GM23338 (cell line): ENCODE measurements at regions not wholly inside any gene's neighbourhood (a gene's known extent, or its start where the extent isn't known, plus 50 kb on each side); places are given as distances from the start of the nearest gene placed in this dataset.

ENCODE experiments used
- ATAC-seq: fragments of 200-7000 bp; cut with Tn5 transposase; 3 replicates; pipeline ENCODE4 v1.9.1; 2020
- DNase-seq: peaks from one replicate; pipeline ENCODE4 v3.0.0-alpha.2; 2015; ENCODE audit warnings: low spot score
- H2AFZ ChIP-seq: fragments of 200-600 bp; sonication (generic); 2 replicates; pipeline ENCODE4 v1.8.0; 2016; ENCODE audit warnings: antibody characterized with exemption, mild to moderate bottlenecking, moderate library complexity
- H3F3A ChIP-seq: fragments of 200-600 bp; sonication (generic); replicated peaks from 2 replicates; pipeline ENCODE4 v1.8.0; 2017; ENCODE audit warnings: antibody characterized with exemption, mixed run types, low read depth
- H3K27ac ChIP-seq: fragments of 200-600 bp; sonication (generic); 2 replicates; pipeline ENCODE4 v1.6.1; 2016; ENCODE audit warnings: low read depth
- H3K27me3 ChIP-seq: fragments of 200-600 bp; sonication (generic); 2 replicates; pipeline ENCODE4 v1.8.0; 2016; ENCODE audit warnings: mild to moderate bottlenecking, mixed run types, moderate library complexity; ENCODE audit not compliant: insufficient read depth
- H3K36me3 ChIP-seq: fragments of 200-600 bp; sonication (generic); 2 replicates; pipeline ENCODE4 v1.8.0; 2016; ENCODE audit warnings: mild to moderate bottlenecking; ENCODE audit not compliant: insufficient read depth
- H3K4me1 ChIP-seq: fragments of 200-600 bp; sonication (generic); 2 replicates; pipeline ENCODE4 v1.8.0; 2016; ENCODE audit warnings: mild to moderate bottlenecking, moderate library complexity; ENCODE audit not compliant: insufficient read depth
- H3K4me2 ChIP-seq: fragments of 200-600 bp; sonication (generic); 2 replicates; pipeline ENCODE4 v1.7.1; 2017; ENCODE audit warnings: mixed run types
- H3K4me3 ChIP-seq: fragments of 200-600 bp; sonication (generic); 2 replicates; pipeline ENCODE4 v1.6.1; 2016; ENCODE audit warnings: mixed run types
- H3K79me2 ChIP-seq: fragments of 200-600 bp; sonication (generic); replicated peaks from 2 replicates; pipeline ENCODE4 v1.8.0; 2017; ENCODE audit warnings: mild to moderate bottlenecking; ENCODE audit not compliant: insufficient read depth
- H3K9me2 ChIP-seq: fragments of 200-600 bp; sonication (generic); 2 replicates; pipeline ENCODE4 v1.8.0; 2017; ENCODE audit not compliant: insufficient read depth
- H4K20me1 ChIP-seq: fragments of 200-600 bp; sonication (generic); replicated peaks from 2 replicates; pipeline ENCODE4 v1.8.0; 2017; ENCODE audit warnings: mild to moderate bottlenecking; ENCODE audit not compliant: insufficient read depth
- H3K27ac Mint-ChIP-seq: 2 replicates; pipeline ENCODE4 v1.8.0; 2020; ENCODE audit warnings: inconsistent platforms, mild to moderate bottlenecking, moderate library complexity, mixed read lengths
- H3K27me3 Mint-ChIP-seq: 3 replicates; pipeline ENCODE4 v1.8.0; 2022; ENCODE audit warnings: low read depth, mild to moderate bottlenecking, moderate library complexity, mixed read lengths, inconsistent platforms; ENCODE audit not compliant: insufficient read depth, poor library complexity
- H3K36me3 Mint-ChIP-seq: 3 replicates; pipeline ENCODE4 v1.8.0; 2021; ENCODE audit warnings: low read depth, mild to moderate bottlenecking, inconsistent platforms, moderate library complexity, mixed read lengths
- H3K4me1 Mint-ChIP-seq: 3 replicates; pipeline ENCODE4 v1.8.0; 2020; ENCODE audit warnings: mild to moderate bottlenecking, inconsistent platforms, mixed read lengths
- H3K4me3 Mint-ChIP-seq: 3 replicates; pipeline ENCODE4 v1.8.0; 2021; ENCODE audit warnings: moderate library complexity, mild to moderate bottlenecking, inconsistent platforms, mixed read lengths
- H3K9me3 Mint-ChIP-seq: 3 replicates; pipeline ENCODE4 v1.8.0; 2020; ENCODE audit warnings: moderate library complexity, mild to moderate bottlenecking, inconsistent platforms, mixed read lengths
- CREB1 ChIP-seq: fragments of 250-450 bp; sonication (Bioruptor Pico); IDR thresholded peaks from 2 replicates; pipeline ENCODE4 v1.5.0; 2020; ENCODE audit warnings: low read depth, mild to moderate bottlenecking, moderate library complexity
- CTCF ChIP-seq, 2 experiments: fragments of 200-600 bp in 1 of 2; sonication (generic) in 1 of 2; conservative IDR thresholded peaks; 2 replicates each; pipeline versions ENCODE4 v1.5.1 to v1.6.1; 2016 to 2017; ENCODE audit warnings: antibody characterized with exemption in 2 of 2, low read depth in 2 of 2, mild to moderate bottlenecking in 2 of 2, moderate library complexity in 1 of 2
- EZH2 ChIP-seq: fragments of 200-600 bp; sonication (generic); IDR thresholded peaks from one replicate; pipeline ENCODE4 v1.8.0; 2017; ENCODE audit warnings: antibody characterized with exemption, mild to moderate bottlenecking, low read depth; ENCODE audit not compliant: unreplicated experiment
- EZH2phosphoT487 ChIP-seq: fragments of 200-600 bp; sonication (generic); IDR thresholded peaks from one replicate; pipeline ENCODE4 v1.8.1; 2018; ENCODE audit warnings: antibody characterized with exemption; ENCODE audit not compliant: unreplicated experiment
- JUNB ChIP-seq: IDR thresholded peaks from one replicate; pipeline ENCODE4 v1.6.1; 2016; ENCODE audit warnings: antibody characterized with exemption; ENCODE audit not compliant: unreplicated experiment
- NANOG ChIP-seq: IDR thresholded peaks from 2 replicates; pipeline ENCODE4 v1.6.1; 2016; ENCODE audit warnings: antibody characterized with exemption, borderline replicate concordance
- POLR2AphosphoS5 ChIP-seq: IDR thresholded peaks from 2 replicates; pipeline ENCODE4 v1.6.1; 2016; ENCODE audit warnings: antibody characterized with exemption, low read depth
- REST ChIP-seq: IDR thresholded peaks from one replicate; pipeline ENCODE4 v1.6.1; 2018; ENCODE audit warnings: antibody characterized with exemption; ENCODE audit not compliant: unreplicated experiment
- STAT1 ChIP-seq: IDR thresholded peaks from one replicate; pipeline ENCODE4 v1.6.1; 2016; ENCODE audit warnings: antibody characterized with exemption; ENCODE audit not compliant: unreplicated experiment
- ZNF114 ChIP-seq: fragments of 250-450 bp; sonication (Bioruptor Pico); IDR thresholded peaks from 2 replicates; pipeline ENCODE4 v1.5.0; 2020; ENCODE audit warnings: mild to moderate bottlenecking, moderate library complexity
- ZNF331 ChIP-seq: fragments of 250-450 bp; sonication (Bioruptor Pico); IDR thresholded peaks from 2 replicates; pipeline ENCODE4 v1.5.0; 2020; ENCODE audit warnings: low read depth, mild to moderate bottlenecking, moderate library complexity
- ZNF462 ChIP-seq: fragments of 250-450 bp; sonication (Bioruptor Pico); IDR thresholded peaks from 2 replicates; pipeline ENCODE4 v1.5.0; 2020; ENCODE audit warnings: mild to moderate bottlenecking, moderate library complexity
- TF ChIP-seq, protein P1 (sequence below): IDR thresholded peaks from 2 replicates; pipeline ENCODE4 v1.6.1; 2016; ENCODE audit warnings: antibody characterized with exemption

DNA sequence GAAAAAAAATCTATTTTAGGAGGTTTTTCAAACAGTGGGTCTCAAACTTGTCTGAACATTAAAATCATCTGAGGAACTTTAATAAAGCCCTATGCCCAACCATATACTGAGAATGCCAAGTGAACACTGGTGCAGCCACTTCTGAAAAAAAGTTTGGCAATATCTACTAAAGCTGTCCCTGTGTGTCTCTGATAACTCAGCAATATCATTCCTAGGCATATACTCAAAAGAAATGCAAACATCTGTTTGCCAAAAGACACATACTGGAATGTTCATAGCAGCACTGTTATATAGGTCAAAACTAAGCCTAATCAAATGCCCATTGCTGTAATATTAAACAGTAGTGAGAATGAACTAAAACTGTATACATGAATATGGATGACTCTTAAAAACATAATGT is 74.2 kb upstream of the RGS4 start:
- no peak for ATAC-seq
- no peaks in the 10 kb centered on the region for H3K36me3 Mint-ChIP-seq

More for the DNA sequence above, 74.2 kb upstream of the RGS4 start:
- TF ChIP-seq EZH2phosphoT487 (no peak), STAT1 (no peak), POLR2AphosphoS5 (no peak), ZNF114 (CRISPR knock-in tag) (no peak), REST (no peak), NANOG (no peak), JUNB (no peak), CTCF (conservative IDR thresholded peaks at IDR 0.05; ENCODE audit: low read depth in 2 of 2) (no peak), ZNF331 (CRISPR knock-in tag) (no peak), EZH2 (no peak), ZNF462 (CRISPR knock-in tag) (no peak), CREB1 (no peak)
- TF ChIP-seq, protein P1, sequence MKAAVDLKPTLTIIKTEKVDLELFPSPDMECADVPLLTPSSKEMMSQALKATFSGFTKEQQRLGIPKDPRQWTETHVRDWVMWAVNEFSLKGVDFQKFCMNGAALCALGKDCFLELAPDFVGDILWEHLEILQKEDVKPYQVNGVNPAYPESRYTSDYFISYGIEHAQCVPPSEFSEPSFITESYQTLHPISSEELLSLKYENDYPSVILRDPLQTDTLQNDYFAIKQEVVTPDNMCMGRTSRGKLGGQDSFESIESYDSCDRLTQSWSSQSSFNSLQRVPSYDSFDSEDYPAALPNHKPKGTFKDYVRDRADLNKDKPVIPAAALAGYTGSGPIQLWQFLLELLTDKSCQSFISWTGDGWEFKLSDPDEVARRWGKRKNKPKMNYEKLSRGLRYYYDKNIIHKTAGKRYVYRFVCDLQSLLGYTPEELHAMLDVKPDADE = no peak
- no peak for DNase-seq
- H3K4me2 ChIP-seq = no peak overlapping the region
- Mint-ChIP-seq H3K27me3 (peaks cover 2% of the 10 kb centered on the region), H3K4me1 (no peaks in the 10 kb centered on the region), H3K4me3 (no peak overlapping the region), H3K9me3 (no peaks in the 10 kb centered on the region), H3K27ac (no peak overlapping the region)
- H3K27ac ChIP-seq = no peak overlapping the region
- no peaks in the 10 kb centered on the region; the same call in 1 of the 2 replicates for H3K9me2 ChIP-seq
- no peak overlapping the region for H3K4me3 ChIP-seq
- H2AFZ ChIP-seq = no peak overlapping the region
- no peaks in the 10 kb centered on the region for H3K36me3 ChIP-seq
- no peaks in the 10 kb centered on the region for H3K27me3 ChIP-seq
- no peaks in the 10 kb centered on the region for H3K4me1 ChIP-seq
- no peaks in the 10 kb centered on the region for H3K79me2 ChIP-seq
- no peaks in the 10 kb centered on the region for H3F3A ChIP-seq
- no peaks in the 10 kb centered on the region for H4K20me1 ChIP-seq
